ENCODE measurements at regions not wholly inside any gene's neighbourhood (a gene's known extent, or its start where the extent isn't known, plus 50 kb on each side); places are given as distances from the start of the nearest gene placed in this dataset.

DNA sequence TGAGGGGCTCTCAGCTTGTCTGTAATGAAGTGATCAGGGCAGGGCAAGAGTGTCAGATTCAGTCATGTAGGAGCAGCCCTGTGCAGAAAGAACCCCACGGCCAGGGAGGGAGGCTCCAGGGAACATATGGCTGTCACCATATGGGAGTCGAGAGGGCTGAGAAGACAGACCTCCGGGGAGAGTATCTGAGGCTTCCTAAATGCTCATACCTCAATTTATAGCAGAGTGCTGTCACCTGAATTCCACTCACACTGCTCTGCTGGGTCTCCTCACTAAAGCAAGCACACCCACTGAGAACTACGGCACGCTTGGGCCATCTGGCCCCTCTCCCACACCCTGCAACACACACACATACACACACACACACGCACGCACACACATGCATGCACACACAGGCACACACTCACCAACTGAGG lies 92.3 kb upstream of the TJP1 start:
- no peak overlapping the region for H3K4me3 Mint-ChIP-seq
- H3K36me3 Mint-ChIP-seq: peaks cover 0 to 3% of the 10 kb centered on the region in 2 donors
- peaks cover 6 to 11% of the 10 kb centered on the region in 2 donors for H3K9me3 Mint-ChIP-seq
- H3K27me3 Mint-ChIP-seq: peaks cover 4 to 27% of the 10 kb centered on the region in 2 donors
- H3K4me1 Mint-ChIP-seq: no peaks in the 10 kb centered on the region
- ATAC-seq (replicated peaks) (no peak), DNase-seq (no peak)
- H3K27ac Mint-ChIP-seq: no peak overlapping the region

DNA sequence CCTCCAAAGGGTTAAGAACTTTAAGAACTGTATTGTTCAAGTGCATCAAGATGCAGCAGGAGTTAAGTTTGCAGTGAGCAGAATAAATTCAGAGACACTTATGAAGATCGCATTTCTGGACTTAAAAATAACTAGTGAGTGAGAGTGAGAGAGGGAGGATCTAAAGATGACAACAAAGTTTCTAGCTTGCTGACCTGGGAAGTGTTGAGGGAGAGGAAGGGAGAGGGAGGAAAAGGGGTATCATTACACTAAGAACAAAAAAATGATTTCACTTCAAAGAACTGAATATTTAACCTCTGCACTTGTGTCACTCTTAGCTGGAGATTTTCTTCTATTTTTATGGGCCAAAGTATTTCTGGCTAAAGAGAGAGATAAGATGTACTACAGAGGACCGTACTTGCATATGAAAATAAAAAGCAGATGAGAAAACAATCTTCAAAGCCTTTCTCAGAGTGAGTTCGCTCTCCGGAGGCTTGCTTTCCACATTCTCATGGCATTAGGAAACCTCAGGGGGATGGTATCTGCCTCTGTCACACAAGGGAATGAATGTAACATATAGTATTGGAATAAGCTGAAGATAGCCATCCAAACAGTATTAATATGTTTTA lies 91.4 kb upstream of the TJP1 start:
- Mint-ChIP-seq H3K9me3 (peaks cover 6 to 11% of the 10 kb centered on the region in 2 donors), H3K4me1 (no peaks in the 10 kb centered on the region), H3K4me3 (no peak overlapping the region), H3K27ac (no peak overlapping the region), H3K36me3 (peaks cover 0 to 3% of the 10 kb centered on the region in 2 donors), H3K27me3 (peaks cover 4 to 18% of the 10 kb centered on the region in 2 donors)
- ATAC-seq (replicated peaks): no peak
- no peak for DNase-seq

DNA sequence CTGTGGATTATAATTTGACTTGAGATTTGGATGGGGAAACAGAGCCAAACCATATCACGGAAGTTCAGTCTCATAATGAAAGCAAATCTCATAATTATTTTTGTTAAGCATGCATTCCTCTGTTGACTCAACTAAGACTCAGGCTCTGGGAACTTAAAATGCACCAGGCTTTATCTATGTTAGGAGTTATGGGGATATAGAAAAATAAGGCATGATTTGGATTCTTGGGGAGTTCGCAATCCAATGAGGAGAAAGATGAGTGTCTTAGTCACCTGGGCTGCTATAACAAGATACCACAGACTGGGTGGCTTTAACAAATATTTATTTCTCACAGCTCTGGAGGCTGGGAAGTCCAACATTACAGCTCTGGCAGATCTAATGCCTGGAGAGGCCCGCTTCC lies 89.4 kb upstream of the TJP1 start:
- DNase-seq: no peak
- no peaks in the 10 kb centered on the region for H3K4me1 Mint-ChIP-seq
- peaks cover 0 to 3% of the 10 kb centered on the region in 2 donors for H3K36me3 Mint-ChIP-seq
- H3K27me3 Mint-ChIP-seq: peaks cover 4 to 7% of the 10 kb centered on the region in 2 donors
- H3K27ac Mint-ChIP-seq: no peak overlapping the region
- H3K9me3 Mint-ChIP-seq: peaks cover 6 to 15% of the 10 kb centered on the region in 2 donors
- ATAC-seq (replicated peaks): no peak
- no peak overlapping the region for H3K4me3 Mint-ChIP-seq

DNA sequence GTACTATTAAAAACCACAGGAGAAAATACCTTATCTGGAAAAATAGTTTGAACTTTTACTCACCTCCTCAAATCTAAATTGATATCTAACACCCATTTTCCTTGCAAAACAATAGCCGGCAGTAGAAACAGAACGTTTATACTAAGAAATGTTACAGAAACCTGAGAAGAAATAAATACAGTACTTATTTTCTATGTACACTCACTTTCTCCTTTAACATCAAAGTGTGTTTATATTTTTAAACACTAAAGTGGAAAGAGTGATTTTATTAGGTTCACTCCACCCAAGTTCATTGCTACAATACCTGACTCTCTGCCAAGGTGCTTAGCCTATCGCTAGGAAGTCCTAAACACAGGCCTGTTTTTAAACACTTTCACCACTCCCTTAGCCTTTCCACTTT lies 87.8 kb upstream of the TJP1 start:
- ATAC-seq (replicated peaks) (no peak), DNase-seq (no peak)
- Mint-ChIP-seq H3K4me1 (no peaks in the 10 kb centered on the region), H3K36me3 (peaks cover 0 to 3% of the 10 kb centered on the region in 2 donors), H3K9me3 (peaks cover 6 to 15% of the 10 kb centered on the region in 2 donors), H3K27me3 (peaks cover 4 to 7% of the 10 kb centered on the region in 2 donors), H3K27ac (no peak overlapping the region), H3K4me3 (no peak overlapping the region)

DNA sequence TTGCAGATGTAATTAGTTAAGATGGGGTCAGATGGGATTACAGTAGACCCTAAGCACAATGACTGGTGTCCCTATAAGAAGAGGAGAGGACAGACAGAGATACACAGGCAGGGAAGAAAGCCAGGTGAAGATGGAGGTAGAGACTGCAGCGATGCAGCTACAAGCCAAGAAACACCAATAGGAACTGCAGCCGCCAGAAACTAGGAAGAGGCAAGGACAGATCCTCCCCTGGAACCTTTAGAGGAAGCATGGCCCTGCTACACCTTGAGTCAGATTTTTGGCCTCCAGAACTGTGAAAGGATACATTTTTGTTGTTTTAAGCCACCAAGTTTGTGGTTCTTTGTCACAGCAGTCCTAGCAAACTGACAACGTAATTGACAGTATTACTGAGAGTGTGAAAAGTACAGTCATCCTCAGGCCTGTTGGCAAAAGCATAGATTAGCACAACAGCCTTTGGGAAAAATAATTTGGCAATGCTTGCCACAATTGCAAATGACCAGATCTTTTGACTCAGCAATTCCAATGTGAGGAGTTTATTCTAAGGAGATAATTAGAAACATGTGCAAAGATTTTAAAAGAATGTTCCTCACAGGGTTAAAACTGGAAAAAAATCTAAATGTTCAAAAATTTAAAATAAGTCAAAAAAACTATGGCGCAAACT lies 82.6 kb upstream of the TJP1 start:
- H3K36me3 Mint-ChIP-seq: no peaks in the 10 kb centered on the region
- DNase-seq (no peak), ATAC-seq (replicated peaks) (no peak)
- H3K27ac Mint-ChIP-seq: no peak overlapping the region
- no peaks in the 10 kb centered on the region for H3K4me1 Mint-ChIP-seq
- peaks cover 0 to 4% of the 10 kb centered on the region in 2 donors for H3K9me3 Mint-ChIP-seq
- no peak overlapping the region for H3K4me3 Mint-ChIP-seq
- peaks cover 4 to 5% of the 10 kb centered on the region in 2 donors for H3K27me3 Mint-ChIP-seq

DNA sequence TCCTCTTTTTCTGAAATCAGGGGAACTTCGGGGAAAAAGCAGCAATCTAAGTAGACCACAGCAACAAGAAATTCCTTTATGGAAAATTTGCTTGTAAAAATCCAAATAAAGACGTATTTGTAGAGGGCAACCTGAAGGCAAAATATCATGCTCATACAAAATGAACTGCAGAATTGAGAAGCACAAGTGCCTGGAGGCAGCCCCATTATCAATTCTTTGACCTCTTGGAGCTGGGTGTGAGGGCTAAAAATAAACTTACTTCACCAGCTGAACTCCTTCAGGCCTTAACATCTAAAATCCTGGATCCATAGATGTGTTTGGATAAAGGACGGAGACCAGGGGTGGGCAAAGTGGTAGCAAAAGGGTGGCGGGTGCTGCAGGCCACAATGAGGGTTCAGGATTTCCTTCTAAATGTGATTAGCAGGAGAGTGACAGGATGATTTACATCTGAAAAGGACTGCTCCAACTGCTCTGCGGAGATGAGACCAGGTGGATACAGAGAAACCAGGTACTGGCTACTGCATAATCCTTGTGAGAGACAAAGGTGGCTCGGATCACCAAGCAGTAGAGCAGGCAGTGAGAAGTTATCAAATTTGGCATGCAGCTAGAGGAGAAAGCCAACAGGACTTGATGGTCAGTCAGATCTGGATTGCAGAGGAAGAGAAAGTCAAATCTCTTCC lies 81.7 kb upstream of the TJP1 start:
- Mint-ChIP-seq H3K9me3 (peaks cover 0 to 4% of the 10 kb centered on the region in 2 donors), H3K4me3 (no peak overlapping the region), H3K4me1 (no peaks in the 10 kb centered on the region), H3K27ac (no peak overlapping the region), H3K27me3 (peaks cover 4 to 5% of the 10 kb centered on the region in 2 donors), H3K36me3 (no peaks in the 10 kb centered on the region)
- no peak for DNase-seq
- ATAC-seq (replicated peaks): no peak

DNA sequence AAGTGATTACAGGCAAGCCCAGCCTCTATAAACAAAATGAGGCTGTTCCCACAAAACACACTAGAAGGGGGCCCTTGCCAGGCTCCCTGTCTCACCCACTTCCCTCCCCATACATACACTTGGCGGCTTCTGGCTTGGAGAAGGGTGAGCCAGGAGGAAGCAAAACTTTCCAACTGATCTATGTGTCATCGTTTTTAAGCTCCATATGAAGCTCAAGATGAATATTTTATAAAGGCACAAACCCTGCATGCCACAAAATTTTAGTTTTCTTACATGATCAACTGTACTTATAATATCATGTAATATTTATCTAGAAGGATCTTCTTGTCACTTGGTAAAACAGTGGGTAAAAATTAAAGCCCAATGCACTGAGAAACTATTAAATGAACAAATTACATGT lies 80.8 kb upstream of the TJP1 start:
- H3K36me3 Mint-ChIP-seq: no peaks in the 10 kb centered on the region
- ATAC-seq (replicated peaks) (no peak), DNase-seq (no peak)
- no peak overlapping the region for H3K27ac Mint-ChIP-seq
- H3K4me1 Mint-ChIP-seq: no peaks in the 10 kb centered on the region
- H3K9me3 Mint-ChIP-seq: peaks cover 3 to 6% of the 10 kb centered on the region in 2 donors
- H3K27me3 Mint-ChIP-seq: peaks cover 4 to 5% of the 10 kb centered on the region in 2 donors
- H3K4me3 Mint-ChIP-seq: no peak overlapping the region

DNA sequence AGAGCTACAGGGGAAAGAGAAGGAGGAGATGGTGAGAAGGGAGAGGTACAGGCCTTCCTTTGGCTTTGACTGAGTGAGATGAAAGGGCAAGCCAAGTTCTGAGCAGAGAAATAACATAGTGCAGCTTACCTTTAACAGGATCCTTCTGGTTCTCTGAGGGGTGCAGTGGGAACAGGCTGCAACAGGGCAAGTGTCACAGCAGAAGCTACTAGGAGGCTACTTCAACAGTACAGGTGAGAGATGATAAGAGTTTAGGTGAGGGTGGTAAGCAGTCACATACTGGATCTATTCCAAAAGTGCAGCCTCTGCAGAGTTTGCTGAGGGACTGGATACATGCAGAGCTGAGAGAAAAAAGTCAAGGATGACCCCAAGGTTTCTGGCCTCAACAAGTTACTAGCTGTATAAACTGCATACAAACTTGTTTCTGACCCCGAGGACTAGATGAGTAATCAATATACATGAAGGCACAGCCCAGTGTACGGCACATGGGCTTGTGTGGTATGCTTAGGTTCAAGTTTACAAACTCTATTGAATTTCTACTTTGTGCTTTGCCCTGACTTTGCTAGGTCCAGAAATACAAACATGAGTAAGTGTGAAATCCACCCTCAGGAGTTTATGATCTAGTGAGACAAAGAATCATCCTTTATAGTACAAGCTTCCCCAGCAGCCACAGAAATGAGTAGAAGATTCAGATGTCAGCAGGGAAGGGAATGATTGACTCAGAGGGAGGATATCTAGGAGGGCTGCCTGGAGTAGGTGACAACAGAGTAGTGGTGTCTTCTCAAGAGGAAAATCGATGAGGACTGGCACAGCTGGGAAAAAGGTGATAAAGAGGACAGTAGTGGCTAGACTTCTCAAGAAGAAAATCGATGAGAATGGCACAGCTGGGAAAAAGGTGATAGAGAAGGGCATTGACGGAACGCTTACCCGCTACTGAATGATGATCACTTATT lies 78.2 kb upstream of the TJP1 start:
- Mint-ChIP-seq H3K4me3 (no peak overlapping the region), H3K36me3 (peaks cover 0 to 2% of the 10 kb centered on the region in 2 donors), H3K4me1 (no peaks in the 10 kb centered on the region), H3K9me3 (peaks cover 12 to 21% of the 10 kb centered on the region in 2 donors), H3K27ac (no peak overlapping the region), H3K27me3 (peaks cover 4 to 5% of the 10 kb centered on the region in 2 donors)
- ATAC-seq (replicated peaks) (no peak), DNase-seq (no peak)

DNA sequence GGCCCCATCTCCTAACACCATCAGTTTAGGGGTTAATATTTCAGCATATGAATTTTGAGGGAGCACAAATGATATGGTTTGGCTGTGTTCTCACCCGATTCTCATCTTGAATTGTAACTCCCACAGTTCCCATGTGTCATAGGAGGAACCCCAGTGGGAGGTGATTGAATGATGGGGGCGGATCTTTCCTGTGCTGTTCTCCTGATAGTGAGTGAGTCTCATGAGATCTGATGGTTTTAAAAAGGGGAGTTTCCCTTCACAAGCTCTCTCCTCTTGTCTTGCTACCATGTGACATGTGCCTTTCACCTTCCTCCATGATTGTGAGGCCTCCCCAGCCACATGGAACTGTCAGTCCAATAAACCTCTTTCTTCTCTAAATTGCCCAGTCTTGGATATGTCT lies 73.8 kb upstream of the TJP1 start:
- Mint-ChIP-seq H3K4me1 (no peaks in the 10 kb centered on the region), H3K4me3 (no peak overlapping the region), H3K27ac (no peak overlapping the region), H3K27me3 (peaks cover 4 to 5% of the 10 kb centered on the region in 2 donors), H3K36me3 (peaks cover 0 to 2% of the 10 kb centered on the region in 2 donors), H3K9me3 (peaks cover 13 to 31% of the 10 kb centered on the region in 2 donors)
- ATAC-seq (replicated peaks) (no peak), DNase-seq (no peak)

DNA sequence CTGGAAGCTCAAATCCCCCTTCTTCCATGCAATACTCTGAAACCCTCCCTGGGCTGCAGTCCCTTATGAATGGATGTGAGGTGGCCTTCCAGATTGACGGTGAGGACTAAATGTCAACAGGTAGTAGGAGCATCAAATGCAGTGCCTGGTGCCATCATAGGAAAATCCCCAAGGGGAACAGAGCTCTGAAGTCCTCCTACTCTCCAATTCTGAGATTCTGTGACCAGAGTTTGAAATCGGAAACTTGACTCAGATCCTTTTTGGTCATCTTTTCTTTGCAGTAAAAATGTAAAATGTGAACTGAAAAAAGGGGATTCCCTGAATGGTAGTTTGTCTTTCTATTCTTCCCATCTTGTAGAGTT lies 68.8 kb upstream of the TJP1 start:
- ATAC-seq (replicated peaks) (no peak), DNase-seq (no peak)
- Mint-ChIP-seq H3K4me1 (no peaks in the 10 kb centered on the region), H3K9me3 (peaks cover 3 to 14% of the 10 kb centered on the region in 2 donors), H3K27me3 (peaks cover 0 to 5% of the 10 kb centered on the region in 2 donors), H3K36me3 (no peaks in the 10 kb centered on the region), H3K4me3 (no peak overlapping the region), H3K27ac (no peak overlapping the region)

DNA sequence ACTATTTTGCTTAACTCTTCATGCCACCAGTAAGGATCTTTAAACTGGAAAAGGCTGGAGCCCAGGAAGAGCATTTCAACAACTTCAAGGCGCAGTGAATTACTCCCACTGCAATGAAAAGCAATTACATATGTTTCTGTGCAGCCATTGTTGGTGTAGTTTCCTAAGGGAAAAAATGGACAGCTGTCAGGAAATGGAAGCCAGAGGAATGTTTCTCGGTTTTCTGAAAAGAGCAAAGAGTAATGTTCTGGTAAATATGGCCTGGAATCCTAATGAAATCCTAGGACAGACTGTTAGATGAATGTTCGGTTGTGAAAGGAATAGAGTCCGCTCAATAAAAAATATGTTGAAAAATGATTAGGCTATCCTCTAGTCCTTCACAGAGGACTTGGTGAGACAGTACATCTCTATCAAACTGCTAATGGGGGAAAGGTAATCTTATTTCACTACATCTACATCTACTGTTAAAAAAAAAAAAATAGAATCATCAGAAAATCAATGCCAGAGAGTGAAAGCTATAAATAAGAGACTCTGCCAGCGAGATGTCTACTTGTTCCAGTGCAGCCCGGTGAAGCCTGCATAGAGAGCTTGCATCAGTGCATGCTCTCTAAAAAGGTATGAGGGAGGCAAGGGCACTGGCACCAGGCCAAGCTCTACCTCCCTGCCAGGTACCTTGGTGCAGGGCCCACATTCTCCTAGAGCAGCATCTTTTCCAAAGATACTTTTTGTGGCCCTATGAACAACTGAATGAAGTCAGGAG lies 68.2 kb upstream of the TJP1 start:
- Mint-ChIP-seq H3K9me3 (peaks cover 2 to 10% of the 10 kb centered on the region in 2 donors), H3K36me3 (no peaks in the 10 kb centered on the region), H3K4me1 (no peaks in the 10 kb centered on the region), H3K4me3 (no peak overlapping the region), H3K27ac (no peak overlapping the region), H3K27me3 (peaks cover 0 to 5% of the 10 kb centered on the region in 2 donors)
- ATAC-seq (replicated peaks) (no peak), DNase-seq (no peak)

DNA sequence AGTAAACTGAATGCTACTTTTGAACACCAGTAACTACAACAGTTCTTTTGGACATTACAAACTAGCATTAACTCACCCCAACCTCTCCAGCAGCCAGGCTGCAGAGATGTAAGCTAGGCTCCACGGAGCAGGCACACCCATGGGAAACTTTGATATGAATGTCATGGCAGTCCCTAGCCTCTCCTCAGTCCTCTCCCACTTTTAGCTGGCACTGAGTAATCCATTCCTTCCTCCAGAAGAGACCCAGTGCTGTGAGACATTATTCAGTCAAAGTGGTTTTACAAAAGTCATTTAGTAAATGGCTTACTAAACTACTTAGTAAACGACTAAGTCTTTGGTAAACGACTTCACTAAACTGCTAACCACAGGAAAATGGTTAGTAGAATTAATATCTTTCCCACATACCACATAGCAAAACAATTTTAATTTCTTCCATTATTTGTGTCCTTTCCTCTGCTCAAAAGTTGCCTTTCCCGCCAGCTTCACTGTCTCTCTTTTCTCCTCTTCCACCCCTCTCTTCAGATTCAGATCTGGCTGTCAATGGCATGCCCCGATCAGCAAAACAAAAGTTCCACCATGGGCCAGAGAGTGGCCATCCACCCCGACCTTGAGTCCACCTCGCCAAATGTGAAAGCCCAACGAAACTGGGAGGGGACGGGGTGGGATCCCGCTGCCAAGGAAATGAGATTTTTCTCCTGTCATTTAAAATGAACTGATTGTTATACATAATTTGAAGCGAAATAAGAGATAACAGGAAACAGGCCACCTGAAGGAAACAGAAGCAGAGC lies 67.5 kb upstream of the TJP1 start:
- Mint-ChIP-seq H3K27ac (no peak overlapping the region), H3K9me3 (peaks cover 0 to 4% of the 10 kb centered on the region in 2 donors), H3K36me3 (no peaks in the 10 kb centered on the region), H3K4me3 (no peak overlapping the region), H3K4me1 (no peaks in the 10 kb centered on the region), H3K27me3 (peaks cover 0 to 5% of the 10 kb centered on the region in 2 donors)
- ATAC-seq (replicated peaks) (no peak), DNase-seq (no peak)

DNA sequence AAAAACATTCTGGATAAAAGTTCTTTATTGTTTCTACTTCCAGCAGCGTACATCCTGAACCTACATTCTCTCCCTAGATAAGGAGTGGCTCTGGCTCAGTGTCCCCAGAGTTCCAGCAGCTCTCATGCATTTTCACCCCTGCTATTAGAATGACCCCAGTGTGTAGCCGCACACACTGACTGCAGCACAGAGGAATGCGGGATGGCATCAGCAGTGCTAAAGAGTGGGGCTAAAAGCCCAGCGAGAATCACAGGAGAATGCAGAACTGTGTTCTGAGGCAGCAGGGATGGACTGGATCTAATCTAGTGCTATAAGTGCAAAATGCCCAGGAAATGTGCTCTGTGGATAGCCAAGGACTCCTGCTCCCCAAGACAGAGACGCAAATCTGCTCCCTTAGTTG lies 66.4 kb upstream of the TJP1 start:
- no peak for ATAC-seq (replicated peaks)
- Mint-ChIP-seq H3K27me3 (peaks cover 0 to 5% of the 10 kb centered on the region in 2 donors), H3K36me3 (no peaks in the 10 kb centered on the region), H3K27ac (no peak overlapping the region), H3K9me3 (peaks cover 0 to 4% of the 10 kb centered on the region in 2 donors), H3K4me1 (no peaks in the 10 kb centered on the region), H3K4me3 (no peak overlapping the region)
- no peak for DNase-seq

Data from stimulated activated naive B cell treated with anti-CD40 and anti-IgM and Interleukin-4, amounts not matched to agents 10 μg/mL and 1 μg/mL and 100 μg/mL, for 72 hours (primary cell).